ENCODE measurements at regions not wholly inside any gene's neighbourhood (a gene's known extent, or its start where the extent isn't known, plus 50 kb on each side); places are given as distances from the start of the nearest gene placed in this dataset.

- H3K27ac Mint-ChIP-seq (ENCODE audit: unreplicated experiment) = no peak overlapping the region
- no peak overlapping the region for H3K4me3 Mint-ChIP-seq (ENCODE audit: unreplicated experiment)
- peaks cover 5% of the 10 kb centered on the region for H3K9me3 Mint-ChIP-seq (ENCODE audit: unreplicated experiment)
- no peaks in the 10 kb centered on the region for H3K36me3 Mint-ChIP-seq (ENCODE audit: unreplicated experiment)
- TF ChIP-seq, protein P1, sequence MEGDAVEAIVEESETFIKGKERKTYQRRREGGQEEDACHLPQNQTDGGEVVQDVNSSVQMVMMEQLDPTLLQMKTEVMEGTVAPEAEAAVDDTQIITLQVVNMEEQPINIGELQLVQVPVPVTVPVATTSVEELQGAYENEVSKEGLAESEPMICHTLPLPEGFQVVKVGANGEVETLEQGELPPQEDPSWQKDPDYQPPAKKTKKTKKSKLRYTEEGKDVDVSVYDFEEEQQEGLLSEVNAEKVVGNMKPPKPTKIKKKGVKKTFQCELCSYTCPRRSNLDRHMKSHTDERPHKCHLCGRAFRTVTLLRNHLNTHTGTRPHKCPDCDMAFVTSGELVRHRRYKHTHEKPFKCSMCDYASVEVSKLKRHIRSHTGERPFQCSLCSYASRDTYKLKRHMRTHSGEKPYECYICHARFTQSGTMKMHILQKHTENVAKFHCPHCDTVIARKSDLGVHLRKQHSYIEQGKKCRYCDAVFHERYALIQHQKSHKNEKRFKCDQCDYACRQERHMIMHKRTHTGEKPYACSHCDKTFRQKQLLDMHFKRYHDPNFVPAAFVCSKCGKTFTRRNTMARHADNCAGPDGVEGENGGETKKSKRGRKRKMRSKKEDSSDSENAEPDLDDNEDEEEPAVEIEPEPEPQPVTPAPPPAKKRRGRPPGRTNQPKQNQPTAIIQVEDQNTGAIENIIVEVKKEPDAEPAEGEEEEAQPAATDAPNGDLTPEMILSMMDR (IDR thresholded peaks at IDR 0.05; ENCODE audit: partially characterized antibody, unreplicated experiment) = no peak
- H3K27me3 Mint-ChIP-seq (ENCODE audit: unreplicated experiment) = peaks cover 8% of the 10 kb centered on the region
- H3K4me1 Mint-ChIP-seq (ENCODE audit: low read depth, unreplicated experiment) = peaks cover 30% of the 10 kb centered on the region
- no peak for DNase-seq
Measured at GRCh38 chr11:113579292-113579940, 104.2 kb upstream of the DRD2 start.

DNA sequence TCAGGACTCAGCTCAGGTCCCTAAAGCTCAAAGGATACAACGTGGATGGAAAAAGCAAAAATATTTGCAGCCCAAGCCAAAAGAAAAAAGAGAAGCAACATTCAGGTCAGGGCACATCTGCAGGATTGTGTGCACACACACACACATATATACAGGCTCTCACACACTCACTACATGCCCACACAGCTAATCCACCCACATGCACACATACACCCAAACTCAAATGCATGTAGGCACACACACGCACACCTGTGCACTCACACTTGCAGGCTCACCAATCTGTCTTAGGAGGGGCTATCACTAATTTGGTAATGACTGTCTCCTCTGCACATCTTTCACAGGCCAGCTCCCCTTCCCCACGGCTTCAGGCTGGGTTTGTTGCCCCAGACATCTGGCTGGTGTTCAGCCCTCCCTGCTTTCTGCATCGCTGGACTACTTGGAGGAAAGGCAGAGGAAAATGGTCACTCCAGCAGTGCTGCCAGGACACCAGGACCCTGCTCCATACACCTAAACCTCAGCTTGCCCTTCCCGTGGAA lies 103.6 kb upstream of the DRD2 start:
- H3K4me3 Mint-ChIP-seq (ENCODE audit: unreplicated experiment) = peak overlapping the region; percentile 17
- TF ChIP-seq, protein P1 (IDR thresholded peaks at IDR 0.05; ENCODE audit: partially characterized antibody, unreplicated experiment) = no peak
- H3K36me3 Mint-ChIP-seq (ENCODE audit: unreplicated experiment) = no peaks in the 10 kb centered on the region
- DNase-seq = no peak
- H3K27ac Mint-ChIP-seq (ENCODE audit: unreplicated experiment) = no peak overlapping the region
- H3K27me3 Mint-ChIP-seq (ENCODE audit: unreplicated experiment) = peaks cover 11% of the 10 kb centered on the region
- peaks cover 8% of the 10 kb centered on the region for H3K9me3 Mint-ChIP-seq (ENCODE audit: unreplicated experiment)
- peaks cover 33% of the 10 kb centered on the region for H3K4me1 Mint-ChIP-seq (ENCODE audit: low read depth, unreplicated experiment)

GRCh38 chr11:113578033-113578380 lies 102.8 kb upstream of the DRD2 start:
- Mint-ChIP-seq H3K4me1 (ENCODE audit: low read depth, unreplicated experiment) (peaks cover 36% of the 10 kb centered on the region), H3K27ac (ENCODE audit: unreplicated experiment) (peak overlapping the region; percentile 25), H3K36me3 (ENCODE audit: unreplicated experiment) (no peaks in the 10 kb centered on the region), H3K9me3 (ENCODE audit: unreplicated experiment) (peaks cover 8% of the 10 kb centered on the region), H3K27me3 (ENCODE audit: unreplicated experiment) (peaks cover 11% of the 10 kb centered on the region), H3K4me3 (ENCODE audit: unreplicated experiment) (peak overlapping the region; percentile 31)
- no peak for DNase-seq
- TF ChIP-seq, protein P1 (IDR thresholded peaks at IDR 0.05; ENCODE audit: partially characterized antibody, unreplicated experiment) = no peak

DNA sequence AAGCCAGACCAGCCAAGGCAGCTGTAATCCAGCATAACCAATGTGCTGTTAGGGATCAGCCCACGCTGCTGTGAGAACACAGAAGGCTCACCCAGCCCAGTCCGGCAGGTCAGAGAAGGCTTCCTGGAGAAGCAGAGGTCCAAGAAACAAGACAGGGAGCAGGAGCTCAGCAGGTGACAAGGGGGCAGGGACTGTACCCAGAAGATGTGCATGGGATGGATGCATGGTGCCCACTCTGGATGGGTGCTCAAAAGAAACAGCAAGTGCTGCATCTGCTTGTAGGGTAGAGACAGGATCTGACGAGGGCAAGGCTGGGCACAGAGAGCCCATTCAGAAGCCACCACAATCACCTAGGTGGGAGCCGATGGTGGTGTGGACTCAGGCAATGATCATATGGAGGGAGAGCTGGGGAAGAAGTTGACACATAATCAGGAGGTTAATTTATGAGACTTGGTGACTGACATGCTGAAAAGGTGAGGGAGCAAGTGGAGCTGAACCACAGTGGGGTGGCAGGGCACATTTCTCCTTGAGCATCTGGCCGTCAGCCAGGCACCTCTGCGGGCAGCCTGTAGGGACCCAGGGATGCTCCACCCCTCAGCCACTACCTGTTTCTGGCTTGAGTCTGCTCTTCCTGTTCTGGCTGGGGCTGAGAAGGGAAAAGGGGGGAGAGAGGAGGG lies 102.3 kb upstream of the DRD2 start:
- Mint-ChIP-seq H3K4me1 (ENCODE audit: low read depth, unreplicated experiment) (peaks cover 36% of the 10 kb centered on the region), H3K27me3 (ENCODE audit: unreplicated experiment) (peaks cover 11% of the 10 kb centered on the region), H3K27ac (ENCODE audit: unreplicated experiment) (peak overlapping the region; percentile 25), H3K4me3 (ENCODE audit: unreplicated experiment) (peak overlapping the region; percentile 23), H3K36me3 (ENCODE audit: unreplicated experiment) (no peaks in the 10 kb centered on the region), H3K9me3 (ENCODE audit: unreplicated experiment) (peaks cover 9% of the 10 kb centered on the region)
- DNase-seq = no peak
- TF ChIP-seq, protein P1 (IDR thresholded peaks at IDR 0.05; ENCODE audit: partially characterized antibody, unreplicated experiment) = no peak

- Mint-ChIP-seq H3K4me1 (ENCODE audit: low read depth, unreplicated experiment) (peaks cover 31% of the 10 kb centered on the region), H3K27ac (ENCODE audit: unreplicated experiment) (no peak overlapping the region), H3K4me3 (ENCODE audit: unreplicated experiment) (no peak overlapping the region), H3K36me3 (ENCODE audit: unreplicated experiment) (no peaks in the 10 kb centered on the region), H3K27me3 (ENCODE audit: unreplicated experiment) (peaks cover 6% of the 10 kb centered on the region), H3K9me3 (ENCODE audit: unreplicated experiment) (peaks cover 8% of the 10 kb centered on the region)
- TF ChIP-seq, protein P1 (IDR thresholded peaks at IDR 0.05; ENCODE audit: partially characterized antibody, unreplicated experiment) = no peak
- DNase-seq = no peak
Measured at GRCh38 chr11:113574586-113574985, 99.4 kb upstream of the DRD2 start.
